AG08395 (cell line): ENCODE measurements at regions not wholly inside any gene's neighbourhood (a gene's known extent, or its start where the extent isn't known, plus 50 kb on each side); places are given as distances from the start of the nearest gene placed in this dataset.

ENCODE experiments used
- DNase-seq: peaks from one replicate; pipeline ENCODE4 v3.0.0; 2012; ENCODE audit warnings: mixed read lengths, low spot score

DNA sequence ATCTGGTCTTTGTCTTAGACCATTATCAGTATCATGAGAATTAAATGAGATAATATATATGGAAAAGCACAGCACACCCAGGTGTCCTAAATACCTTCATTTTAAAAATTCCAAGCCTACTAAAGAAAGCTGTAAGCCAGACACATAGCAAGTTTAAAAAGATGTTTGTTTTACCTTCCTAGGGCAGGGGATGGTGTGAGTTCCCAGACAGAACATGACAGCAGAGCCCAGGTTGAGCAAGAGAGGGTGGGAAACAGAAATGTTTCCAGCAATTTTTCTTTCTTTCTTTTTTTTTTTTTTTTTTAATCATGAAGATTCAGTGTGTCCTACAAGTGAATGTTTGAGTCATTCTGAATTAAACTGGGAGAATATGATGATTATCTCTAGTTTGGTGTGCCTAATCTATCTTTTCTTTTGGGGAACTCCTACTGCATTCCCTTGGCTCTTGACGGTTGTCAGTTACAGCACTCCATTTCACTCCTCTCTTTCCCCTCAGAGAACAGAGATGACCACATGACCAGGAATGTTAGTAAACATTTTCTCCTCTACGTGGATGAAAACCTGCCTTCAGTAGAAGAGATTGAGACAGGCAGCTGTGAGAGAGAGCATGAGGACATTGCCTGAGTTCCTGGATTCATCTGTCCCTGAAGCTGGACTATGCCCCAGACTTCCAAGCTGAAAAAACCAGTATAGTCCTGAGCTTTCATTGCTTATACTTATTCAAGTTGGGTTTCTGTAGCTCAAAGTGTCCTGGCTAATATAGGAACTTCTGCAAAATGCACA, 54.5 kb upstream of the ARL14 start:
- DNase-seq, result no peak

DNA sequence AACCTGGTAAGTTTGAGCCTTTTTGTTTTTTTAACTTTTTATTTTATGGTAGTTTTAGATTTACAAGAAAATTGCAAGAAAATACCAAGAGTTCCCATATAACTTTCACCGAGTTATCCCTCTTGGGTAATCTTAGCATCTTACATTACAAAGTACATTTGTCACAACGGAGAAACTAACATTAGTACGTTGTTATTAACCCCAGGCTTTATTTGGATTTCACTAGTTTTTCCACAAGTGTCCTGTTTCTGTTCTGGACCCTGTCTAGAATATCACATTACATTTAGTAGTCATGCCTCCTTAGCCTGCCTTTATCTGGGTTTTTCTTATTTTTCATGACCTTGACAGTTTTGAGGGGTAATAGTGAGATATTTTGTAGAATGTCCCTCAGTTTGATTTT, 53.5 kb upstream of the KPNA4 start:
- no peak for DNase-seq

DNA sequence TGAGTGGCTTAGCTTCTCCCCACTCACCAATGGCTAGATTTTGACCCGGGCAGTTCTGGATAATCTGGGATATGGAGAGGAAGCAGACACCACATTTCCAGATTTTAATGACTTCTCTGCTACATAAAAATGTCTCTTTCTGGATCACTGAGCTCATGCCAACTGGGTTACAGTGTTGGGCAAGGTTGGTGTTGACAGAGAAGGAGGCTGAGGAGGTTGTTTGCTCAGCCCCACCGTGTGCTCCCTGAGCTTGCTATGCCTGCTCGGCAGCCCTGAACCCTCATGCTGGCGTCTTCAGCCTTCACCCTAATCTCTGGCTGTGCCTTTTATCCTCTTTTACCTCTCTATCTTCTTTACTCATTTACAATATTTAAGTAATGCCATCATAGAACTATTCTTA, 53.0 kb upstream of the KPNA4 start:
- no peak for DNase-seq

DNA sequence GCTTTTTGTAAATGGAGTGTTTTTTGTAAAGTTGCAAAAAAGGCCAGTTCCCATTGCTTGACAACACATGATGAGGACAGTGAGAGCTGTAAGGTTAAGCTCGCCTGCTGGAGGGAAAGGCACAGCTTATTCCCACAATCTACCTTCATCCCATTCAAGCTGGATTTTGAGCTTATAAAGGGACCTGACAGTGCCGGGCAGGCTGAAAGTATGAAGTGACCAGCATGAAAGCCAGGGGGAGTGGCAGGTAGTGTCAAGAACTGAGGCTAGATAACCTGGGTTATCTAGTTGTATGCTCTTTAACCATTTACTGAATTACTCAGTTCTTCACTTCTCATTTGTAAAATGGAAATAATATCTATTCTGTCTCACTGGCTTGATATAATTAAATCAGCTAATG, 52.3 kb upstream of the KPNA4 start:
- no peak for DNase-seq

DNA sequence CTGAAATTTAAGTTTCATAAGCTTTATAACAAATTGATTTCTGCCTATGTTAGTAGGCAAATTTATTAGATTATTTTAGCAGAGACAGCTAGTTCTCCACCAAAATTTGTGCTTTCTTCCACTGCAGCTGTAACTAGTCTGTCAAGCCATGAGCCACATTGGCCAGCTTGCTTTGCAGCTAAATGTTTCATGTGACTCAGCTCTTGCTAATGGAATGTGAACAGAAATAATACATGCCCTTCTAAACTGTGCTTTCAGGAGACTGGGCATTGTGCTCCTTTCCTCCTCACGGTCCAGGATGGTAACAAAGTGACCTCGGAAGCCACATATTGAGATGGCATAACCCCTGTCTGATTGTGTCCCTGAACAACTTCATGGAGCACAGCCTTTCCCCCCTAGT, 51.3 kb upstream of the KPNA4 start:
- DNase-seq, result peak; percentile 49

DNA sequence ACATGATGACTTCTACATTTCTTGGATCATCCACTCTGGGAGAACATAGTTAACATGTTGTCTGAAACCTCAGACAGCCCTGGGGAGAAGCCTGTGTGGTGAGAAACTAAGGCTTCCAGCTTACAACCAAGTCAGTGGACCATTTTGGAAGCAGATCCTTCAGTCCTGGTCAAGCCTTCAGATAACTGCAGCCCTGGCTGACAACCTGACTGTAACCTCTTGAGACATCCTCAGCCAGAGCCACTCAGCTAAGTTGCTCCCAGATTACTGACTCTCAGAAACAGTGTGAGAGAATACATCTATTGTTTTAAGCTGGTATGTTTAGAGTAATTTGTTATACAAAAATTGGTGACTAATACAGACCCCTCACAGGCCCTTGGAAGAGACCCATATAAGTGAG, 50.9 kb upstream of the KPNA4 start:
- DNase-seq, result no peak
